ENCODE measurements at regions not wholly inside any gene's neighbourhood (a gene's known extent, or its start where the extent isn't known, plus 50 kb on each side); places are given as distances from the start of the nearest gene placed in this dataset.

DNA sequence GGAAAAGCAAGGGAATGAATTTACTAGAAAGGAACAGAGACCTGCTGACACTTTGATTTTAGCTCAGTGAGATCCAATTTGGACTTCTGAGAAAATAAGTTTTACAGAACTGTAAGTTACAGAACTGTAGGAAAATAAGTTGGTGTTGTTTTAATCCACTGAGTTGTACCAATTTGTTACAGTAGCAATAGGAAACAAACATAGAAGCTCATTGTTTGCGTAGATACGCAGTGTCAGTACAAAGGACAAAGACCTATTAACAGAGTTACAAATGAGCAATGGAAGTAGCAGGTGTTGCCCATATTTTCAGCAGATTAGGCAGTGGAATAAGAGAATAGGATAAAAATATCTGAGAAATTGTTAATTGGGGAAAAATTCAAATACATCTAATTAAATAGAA lies 385.8 kb upstream of the CNTN6 start:
- H3K4me3 ChIP-seq (ENCODE audit: low read length): no peak overlapping the region

DNA sequence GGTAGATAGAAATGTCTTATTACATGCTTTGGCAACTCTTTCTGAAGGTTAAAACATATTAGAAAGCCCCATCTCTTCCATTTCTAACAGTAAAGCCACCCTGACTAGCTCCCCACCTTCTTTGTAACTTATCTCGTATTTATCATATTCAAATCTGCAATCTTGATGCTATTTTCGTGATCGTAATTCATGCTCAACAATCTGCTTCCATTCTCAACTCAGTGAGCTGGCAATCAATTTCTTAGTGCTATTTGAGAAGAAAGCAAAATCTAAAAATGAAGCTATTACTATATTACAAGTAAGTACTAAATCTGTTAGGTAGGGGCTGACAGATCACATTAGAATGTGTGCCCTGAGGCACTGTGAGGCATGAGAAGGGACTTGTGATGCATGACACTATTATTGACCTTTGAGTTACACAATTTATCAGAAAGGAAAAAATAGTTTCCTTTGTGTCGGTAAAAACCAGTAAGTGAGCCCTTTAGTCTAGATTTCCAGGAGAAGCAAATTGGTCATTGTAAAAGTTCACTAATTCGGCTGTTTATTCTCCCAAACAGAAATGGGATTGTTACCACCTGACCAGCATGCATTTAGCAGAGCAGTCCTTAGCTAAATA lies 379.7 kb upstream of the CNTN6 start:
- peak; percentile 66 for DNase-seq (ENCODE audit: low read depth)
- TF ChIP-seq, protein P1, sequence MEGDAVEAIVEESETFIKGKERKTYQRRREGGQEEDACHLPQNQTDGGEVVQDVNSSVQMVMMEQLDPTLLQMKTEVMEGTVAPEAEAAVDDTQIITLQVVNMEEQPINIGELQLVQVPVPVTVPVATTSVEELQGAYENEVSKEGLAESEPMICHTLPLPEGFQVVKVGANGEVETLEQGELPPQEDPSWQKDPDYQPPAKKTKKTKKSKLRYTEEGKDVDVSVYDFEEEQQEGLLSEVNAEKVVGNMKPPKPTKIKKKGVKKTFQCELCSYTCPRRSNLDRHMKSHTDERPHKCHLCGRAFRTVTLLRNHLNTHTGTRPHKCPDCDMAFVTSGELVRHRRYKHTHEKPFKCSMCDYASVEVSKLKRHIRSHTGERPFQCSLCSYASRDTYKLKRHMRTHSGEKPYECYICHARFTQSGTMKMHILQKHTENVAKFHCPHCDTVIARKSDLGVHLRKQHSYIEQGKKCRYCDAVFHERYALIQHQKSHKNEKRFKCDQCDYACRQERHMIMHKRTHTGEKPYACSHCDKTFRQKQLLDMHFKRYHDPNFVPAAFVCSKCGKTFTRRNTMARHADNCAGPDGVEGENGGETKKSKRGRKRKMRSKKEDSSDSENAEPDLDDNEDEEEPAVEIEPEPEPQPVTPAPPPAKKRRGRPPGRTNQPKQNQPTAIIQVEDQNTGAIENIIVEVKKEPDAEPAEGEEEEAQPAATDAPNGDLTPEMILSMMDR (conservative IDR thresholded peaks at IDR 0.05; ENCODE audit: low read depth, low read length): no peak
- H3K4me3 ChIP-seq (ENCODE audit: low read length): no peak overlapping the region

More for the DNA sequence above, 385.8 kb upstream of the CNTN6 start:
- TF ChIP-seq, protein P1 (conservative IDR thresholded peaks at IDR 0.05; ENCODE audit: low read depth, low read length): no peak
- no peak for DNase-seq (ENCODE audit: low read depth)

GRCh38 chr3:713947-714620 lies 378.7 kb upstream of the CNTN6 start:
- DNase-seq (ENCODE audit: low read depth): peak; percentile 68
- no peak overlapping the region for H3K4me3 ChIP-seq (ENCODE audit: low read length)
- TF ChIP-seq, protein P1 (conservative IDR thresholded peaks at IDR 0.05; ENCODE audit: low read depth, low read length): no peak

GRCh38 chr3:721086-721485 lies 371.7 kb upstream of the CNTN6 start:
- TF ChIP-seq, protein P1 (conservative IDR thresholded peaks at IDR 0.05; ENCODE audit: low read depth, low read length): no peak
- no peak for DNase-seq (ENCODE audit: low read depth)
- H3K4me3 ChIP-seq (ENCODE audit: low read length): no peak overlapping the region

GRCh38 chr3:732326-732928 lies 360.4 kb upstream of the CNTN6 start:
- TF ChIP-seq, protein P1 (conservative IDR thresholded peaks at IDR 0.05; ENCODE audit: low read depth, low read length): no peak
- H3K4me3 ChIP-seq (ENCODE audit: low read length): no peak overlapping the region
- DNase-seq (ENCODE audit: low read depth): no peak

DNA sequence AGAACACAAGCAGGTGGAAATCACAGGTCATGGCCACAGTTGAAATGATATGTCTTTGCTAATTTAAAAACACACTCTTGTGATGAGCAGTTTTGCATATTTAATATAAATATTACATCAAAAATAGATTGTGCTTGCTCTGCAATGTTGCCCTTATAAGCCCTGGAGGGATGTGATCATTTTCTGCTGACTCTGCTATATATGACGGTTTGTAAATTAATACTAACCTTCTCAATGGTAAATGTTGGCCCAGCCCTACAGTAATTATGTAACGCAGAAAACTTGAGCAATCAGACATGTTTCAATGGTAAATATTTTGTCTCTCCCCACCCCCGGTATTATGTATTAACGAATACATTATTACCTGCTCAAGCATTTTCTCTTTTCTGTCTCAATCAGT lies 359.5 kb upstream of the CNTN6 start:
- no peak for DNase-seq (ENCODE audit: low read depth)
- TF ChIP-seq, protein P1 (conservative IDR thresholded peaks at IDR 0.05; ENCODE audit: low read depth, low read length): no peak

GRCh38 chr3:757711-758110 lies 335.1 kb upstream of the CNTN6 start:
- TF ChIP-seq, protein P1 (conservative IDR thresholded peaks at IDR 0.05; ENCODE audit: low read depth, low read length): no peak
- DNase-seq (ENCODE audit: low read depth): no peak
- no peak overlapping the region for H3K4me3 ChIP-seq (ENCODE audit: low read length)

More for the DNA sequence above, 359.5 kb upstream of the CNTN6 start:
- no peak overlapping the region for H3K4me3 ChIP-seq (ENCODE audit: low read length)

All from retinal pigment epithelial cell (primary cell).